Fibroblast of mammary gland (primary cell): ENCODE measurements at regions not wholly inside any gene's neighbourhood (a gene's known extent, or its start where the extent isn't known, plus 50 kb on each side); places are given as distances from the start of the nearest gene placed in this dataset.
"Not testable (repeated sequence)": the region's sequence is repeated elsewhere in the genome, so short reads cannot be mapped to it uniquely, and the experiment has no call there.

Experiments
- DNase-seq: peaks from one replicate; pipeline ENCODE4 v3.0.0-alpha.2; 2010; ENCODE audit warnings: low read depth
- H3K4me3 ChIP-seq: 2 replicates; pipeline ENCODE4 v1.5.1; 2011; ENCODE audit warnings: low read depth, mild to moderate bottlenecking, low read length, moderate library complexity; ENCODE audit not compliant: control insufficient read depth
- TF ChIP-seq, protein P1 (sequence below): conservative IDR thresholded peaks from 2 replicates; pipeline ENCODE4 v1.5.1; 2011; ENCODE audit warnings: low read depth, low read length, inconsistent platforms; ENCODE audit not compliant: control insufficient read depth, insufficient read depth

GRCh38 chr14:23887536-23887935, 66.0 kb upstream of the DHRS4 start:
- H3K4me3 ChIP-seq = no peak overlapping the region
- TF ChIP-seq, protein P1, sequence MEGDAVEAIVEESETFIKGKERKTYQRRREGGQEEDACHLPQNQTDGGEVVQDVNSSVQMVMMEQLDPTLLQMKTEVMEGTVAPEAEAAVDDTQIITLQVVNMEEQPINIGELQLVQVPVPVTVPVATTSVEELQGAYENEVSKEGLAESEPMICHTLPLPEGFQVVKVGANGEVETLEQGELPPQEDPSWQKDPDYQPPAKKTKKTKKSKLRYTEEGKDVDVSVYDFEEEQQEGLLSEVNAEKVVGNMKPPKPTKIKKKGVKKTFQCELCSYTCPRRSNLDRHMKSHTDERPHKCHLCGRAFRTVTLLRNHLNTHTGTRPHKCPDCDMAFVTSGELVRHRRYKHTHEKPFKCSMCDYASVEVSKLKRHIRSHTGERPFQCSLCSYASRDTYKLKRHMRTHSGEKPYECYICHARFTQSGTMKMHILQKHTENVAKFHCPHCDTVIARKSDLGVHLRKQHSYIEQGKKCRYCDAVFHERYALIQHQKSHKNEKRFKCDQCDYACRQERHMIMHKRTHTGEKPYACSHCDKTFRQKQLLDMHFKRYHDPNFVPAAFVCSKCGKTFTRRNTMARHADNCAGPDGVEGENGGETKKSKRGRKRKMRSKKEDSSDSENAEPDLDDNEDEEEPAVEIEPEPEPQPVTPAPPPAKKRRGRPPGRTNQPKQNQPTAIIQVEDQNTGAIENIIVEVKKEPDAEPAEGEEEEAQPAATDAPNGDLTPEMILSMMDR = no peak
- DNase-seq = no peak

DNA sequence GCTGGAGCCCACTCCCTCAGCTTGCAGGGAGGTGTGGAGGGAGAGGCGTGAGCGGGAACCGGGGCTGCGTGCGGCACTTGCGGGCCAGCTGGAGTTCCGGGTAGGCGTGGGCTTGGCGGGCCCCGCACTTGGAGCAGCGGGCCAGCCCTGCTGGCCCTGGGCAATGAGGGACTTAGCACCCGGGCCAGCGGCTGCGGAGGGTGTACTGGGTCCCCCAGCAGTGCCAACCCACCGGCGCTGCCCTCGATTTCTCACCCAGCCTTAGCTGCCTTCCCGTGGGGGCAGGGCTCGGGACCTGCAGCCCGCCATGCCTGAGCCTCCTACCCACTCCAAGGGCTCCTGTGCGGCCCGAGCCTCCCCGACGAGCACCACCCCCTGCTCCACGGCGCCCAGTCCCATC, 61.9 kb upstream of the DHRS4 start:
- DNase-seq, H3K4me3 ChIP-seq: not testable (repeated sequence)

GRCh38 chr14:23892289-23892688, 61.3 kb upstream of the DHRS4 start:
- not testable (repeated sequence) for H3K4me3 ChIP-seq, DNase-seq

- no peak for DNase-seq
- TF ChIP-seq, protein P1 = no peak
- H3K4me3 ChIP-seq = no peak overlapping the region
Observed at GRCh38 chr14:23894362-23895052, 59.1 kb upstream of the DHRS4 start.

- no peak for DNase-seq
- H3K4me3 ChIP-seq = no peak overlapping the region
- TF ChIP-seq, protein P1 = no peak
Observed at GRCh38 chr14:23895053-23895419, 58.5 kb upstream of the DHRS4 start.

- TF ChIP-seq, protein P1 = no peak
- no peak overlapping the region for H3K4me3 ChIP-seq
- DNase-seq = peak; percentile 2
Observed at GRCh38 chr14:23895480-23895879, 58.1 kb upstream of the DHRS4 start.

- TF ChIP-seq, protein P1 = no peak
- H3K4me3 ChIP-seq = no peak overlapping the region
- DNase-seq = no peak
Observed at GRCh38 chr14:23896609-23897153, 56.9 kb upstream of the DHRS4 start.

- DNase-seq, H3K4me3 ChIP-seq: not testable (repeated sequence)
Observed at GRCh38 chr14:23897291-23897690, 56.3 kb upstream of the DHRS4 start.

- H3K4me3 ChIP-seq, DNase-seq: not testable (repeated sequence)
Observed at GRCh38 chr14:23898359-23898758, 55.2 kb upstream of the DHRS4 start.
